ENCODE measurements at regions not wholly inside any gene's neighbourhood (a gene's known extent, or its start where the extent isn't known, plus 50 kb on each side); places are given as distances from the start of the nearest gene placed in this dataset.
"Not testable (repeated sequence)": the region's sequence is repeated elsewhere in the genome, so short reads cannot be mapped to it uniquely, and the experiment has no call there.

- DNase-seq: no peak
These were observed 393.1 kb upstream of the SOX9 start for GRCh38 chr17:71727723-71728122.

DNA sequence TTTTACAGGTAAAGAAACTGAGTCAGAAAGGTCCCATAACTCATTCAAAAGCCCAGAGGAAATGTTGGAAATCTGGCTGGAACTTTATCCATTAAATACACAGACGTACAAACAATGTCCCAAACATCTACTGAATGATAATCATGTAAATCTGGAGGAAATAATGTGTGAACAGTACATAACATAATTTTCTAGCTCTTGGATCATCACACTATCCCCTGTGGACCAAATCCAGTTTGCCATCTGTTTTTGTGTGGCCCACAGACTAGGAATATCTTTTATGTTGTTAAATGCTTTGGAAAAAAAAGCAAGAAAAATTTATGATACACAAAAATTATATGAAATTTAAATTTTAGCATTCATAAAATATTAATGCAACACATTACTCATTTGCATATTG is 389.9 kb upstream of the SOX9 start:
- no peak for DNase-seq

DNA sequence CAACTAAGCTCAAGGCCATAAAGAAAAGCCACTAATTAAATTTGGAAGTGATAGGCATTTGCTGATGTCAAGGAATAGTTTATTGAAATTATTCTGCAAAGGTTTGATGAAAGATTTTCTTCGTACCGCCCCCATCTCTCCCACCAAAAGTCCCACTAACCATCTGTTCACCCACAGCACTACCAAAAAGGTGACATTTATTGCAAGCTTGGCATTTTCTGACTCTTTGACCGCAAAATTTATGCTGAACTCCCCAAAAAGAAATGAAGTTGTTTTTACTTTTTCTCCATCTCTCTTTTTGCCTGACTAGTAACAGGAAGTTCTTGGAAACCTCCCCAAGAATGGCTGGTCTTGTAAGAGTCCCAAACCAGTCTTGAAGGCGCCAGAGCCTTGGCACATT is 384.9 kb upstream of the SOX9 start:
- no peak for DNase-seq

GRCh38 chr17:71740866-71741265 is 380.0 kb upstream of the SOX9 start:
- DNase-seq: peak in 6 of 56 donors; percentile 3 to 4 (median 4)

- no peak for DNase-seq
These were observed 379.0 kb upstream of the SOX9 start for GRCh38 chr17:71741836-71742235.

DNA sequence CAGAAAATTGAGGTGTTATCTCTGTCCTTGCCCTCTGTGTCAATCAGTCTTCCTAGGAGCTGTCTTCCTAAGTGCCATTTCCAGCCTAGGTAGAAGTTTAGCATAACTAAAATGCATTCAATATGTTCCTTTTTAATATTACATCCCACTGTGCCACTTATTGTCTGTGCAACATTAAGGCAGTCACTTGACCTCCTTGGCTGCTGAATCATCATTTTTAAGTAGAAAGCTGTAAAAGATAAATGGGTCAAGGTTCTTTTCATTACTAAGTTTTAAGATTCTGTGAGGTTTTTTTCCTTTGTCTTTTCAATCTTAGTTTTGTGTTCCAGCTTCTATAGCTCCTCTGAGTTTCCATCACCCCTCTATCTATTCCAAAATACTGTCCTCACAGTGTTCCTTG is 371.9 kb upstream of the SOX9 start:
- no peak for DNase-seq

- DNase-seq: no peak
These were observed 367.8 kb upstream of the SOX9 start for GRCh38 chr17:71753070-71753469.

DNA sequence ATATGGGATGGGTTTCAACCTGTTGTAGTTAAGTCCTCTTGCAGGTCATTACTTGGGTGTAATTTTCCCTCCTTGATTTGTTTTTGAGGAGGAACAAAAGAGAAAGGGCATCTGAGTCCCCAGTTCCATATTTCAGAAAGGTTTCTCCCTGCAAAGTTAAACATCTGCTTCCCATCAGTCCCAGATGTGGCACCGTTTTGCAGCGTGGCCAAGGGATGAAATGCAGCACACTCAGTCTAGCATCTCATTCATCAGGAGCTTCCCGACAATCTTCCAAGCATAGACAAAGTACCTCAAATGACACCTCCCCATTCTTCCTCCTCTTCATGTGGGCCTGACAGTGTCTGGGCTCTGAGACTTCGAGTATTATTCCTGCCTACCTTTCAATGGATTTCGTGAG is 363.7 kb upstream of the SOX9 start:
- DNase-seq: no peak

GRCh38 chr17:71757956-71758355 is 362.9 kb upstream of the SOX9 start:
- no peak for DNase-seq

DNA sequence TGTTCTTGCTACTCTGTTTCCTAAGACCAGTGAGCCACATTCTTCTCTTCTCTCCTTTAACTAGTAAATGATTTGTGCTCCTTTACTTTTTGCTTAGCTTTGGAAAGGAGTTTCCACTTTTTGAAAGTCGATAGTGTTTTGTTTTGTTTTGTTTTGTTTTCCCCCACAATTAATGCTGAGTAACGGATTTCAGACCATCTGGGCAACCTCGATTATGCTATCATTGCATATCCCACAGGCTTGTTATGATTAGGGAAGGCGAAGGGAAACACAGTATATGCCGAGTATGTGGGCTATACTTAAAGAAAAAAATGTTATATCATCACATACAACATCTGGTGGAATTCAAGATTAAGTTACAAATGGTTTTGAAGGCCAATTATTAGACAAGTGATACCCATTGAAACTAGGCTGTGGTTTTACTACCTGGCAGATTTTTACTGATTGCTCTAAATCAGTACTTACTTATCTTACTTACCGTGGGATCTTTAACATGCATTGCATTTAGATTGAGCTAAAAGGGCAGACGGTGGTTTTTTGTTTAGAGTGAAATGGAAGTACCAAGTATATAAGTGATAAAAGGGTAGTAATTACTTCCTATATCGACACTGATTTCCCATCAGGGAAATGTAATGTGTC is 361.3 kb upstream of the SOX9 start:
- DNase-seq: no peak

DNA sequence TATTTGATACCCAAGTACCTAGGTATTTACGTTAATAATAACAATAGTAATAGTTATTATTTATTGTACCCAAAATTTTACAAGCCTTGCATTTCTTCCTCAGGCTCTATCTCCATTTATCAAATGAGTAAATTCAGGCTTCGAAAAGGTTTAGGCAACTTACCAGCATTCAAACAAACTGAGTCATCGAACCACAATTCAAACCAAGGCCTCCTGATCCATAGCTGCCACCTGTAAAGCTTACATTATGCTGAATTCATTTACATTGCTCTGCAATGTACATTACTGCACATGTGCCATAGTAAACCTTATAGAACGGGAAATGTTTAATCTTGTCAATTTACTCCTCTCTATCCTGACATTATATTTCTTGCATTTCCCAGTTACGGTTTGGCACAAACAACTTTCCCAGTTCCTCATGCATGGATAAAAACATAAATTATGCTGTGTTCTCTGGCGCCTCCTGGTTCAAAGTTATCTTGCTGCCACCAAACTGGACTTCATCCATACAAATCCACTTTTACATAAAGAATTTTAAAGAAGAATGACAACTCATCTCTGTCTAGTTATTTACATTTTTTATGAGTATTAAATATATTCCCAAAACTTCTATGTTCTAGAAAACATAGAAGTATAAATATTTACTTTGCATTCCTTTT is 360.6 kb upstream of the SOX9 start:
- DNase-seq: no peak

GRCh38 chr17:71762526-71762925 is 358.3 kb upstream of the SOX9 start:
- no peak for DNase-seq

GRCh38 chr17:71764505-71764904 is 356.3 kb upstream of the SOX9 start:
- peak in 4 of 56 donors; percentile 1 to 12 (median 2) for DNase-seq

GRCh38 chr17:71765437-71765836 is 355.4 kb upstream of the SOX9 start:
- DNase-seq: peak in 1 of 56 donors; percentile 2

DNA sequence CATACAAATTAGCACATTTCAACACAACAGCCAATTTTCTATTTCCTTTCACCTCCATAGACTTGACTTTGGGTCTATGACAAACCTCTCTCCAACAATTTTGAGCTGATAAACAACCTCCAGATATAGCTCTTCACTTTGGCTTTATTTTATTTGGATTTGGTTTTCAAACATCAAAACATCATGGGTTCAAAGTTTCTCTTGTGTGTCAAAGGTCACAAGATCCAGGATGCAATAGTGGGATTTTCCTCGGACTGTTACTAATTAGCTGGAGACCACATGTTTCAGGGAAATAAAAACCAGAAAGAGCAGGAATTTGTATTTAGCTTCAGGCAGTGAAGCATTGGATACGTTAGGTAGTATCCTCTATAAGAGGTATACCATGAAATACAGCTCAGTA is 351.0 kb upstream of the SOX9 start:
- DNase-seq: no peak

- DNase-seq: no peak
These were observed 343.7 kb upstream of the SOX9 start for GRCh38 chr17:71777048-71777640.

DNA sequence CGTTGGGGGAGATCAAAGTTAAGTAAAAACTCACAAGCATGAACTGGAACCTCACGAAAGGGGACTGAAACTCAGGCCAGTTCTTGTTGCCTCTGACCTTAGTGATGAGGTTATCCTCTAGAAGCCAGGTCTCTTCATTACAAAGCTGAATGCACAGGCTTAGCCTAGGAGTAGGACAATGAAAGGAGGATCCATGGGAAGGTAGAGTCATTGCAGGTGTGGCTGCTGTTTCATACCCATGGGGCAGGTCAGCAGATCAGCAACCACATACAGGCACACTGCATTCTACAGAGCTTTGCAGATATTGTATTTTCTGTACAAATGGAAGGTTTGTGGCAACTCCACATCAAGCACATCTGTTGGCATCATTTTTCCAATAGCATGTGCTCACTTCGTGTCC is 341.3 kb upstream of the SOX9 start:
- DNase-seq: no peak

DNA sequence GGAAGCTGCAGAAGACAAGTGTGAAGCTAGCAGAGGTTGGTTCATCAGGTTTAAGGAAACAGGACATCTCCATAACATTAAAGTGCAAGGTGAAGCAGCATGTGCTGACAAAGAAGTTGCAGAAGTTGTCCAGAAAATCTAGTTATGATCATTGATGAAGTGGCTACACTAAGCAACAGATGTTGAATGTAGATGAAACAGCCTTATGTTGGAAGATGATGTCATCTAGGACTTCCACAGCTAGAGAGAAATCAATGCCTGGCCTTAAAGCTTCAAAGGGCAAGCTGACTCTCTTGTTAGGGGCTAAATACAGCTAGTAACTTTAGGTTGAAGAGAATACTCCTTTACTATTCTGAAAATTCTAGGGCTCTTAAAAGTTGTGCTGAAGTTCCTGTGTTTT is 340.2 kb upstream of the SOX9 start:
- no peak for DNase-seq

DNA sequence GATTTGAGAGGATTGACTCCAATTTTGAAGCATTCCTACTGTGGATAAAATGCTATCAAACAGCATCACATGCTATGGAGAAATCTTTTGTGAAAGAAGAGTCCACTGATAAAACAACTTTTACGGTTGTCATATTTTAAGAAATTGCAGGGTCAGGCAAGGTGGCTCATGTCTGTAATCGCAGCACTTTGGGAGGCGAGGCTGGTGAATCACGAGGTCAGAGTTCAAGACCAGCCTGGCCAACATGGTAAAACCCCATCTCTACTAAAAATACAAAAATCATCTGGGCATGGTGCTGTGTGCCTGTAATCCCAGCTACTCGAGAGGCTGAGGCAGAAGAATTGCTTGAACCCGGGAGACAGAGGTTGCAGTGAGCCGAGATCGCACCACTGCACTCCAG is 338.8 kb upstream of the SOX9 start:
- DNase-seq: not testable (repeated sequence)

- DNase-seq: no peak
These were observed 330.0 kb upstream of the SOX9 start for GRCh38 chr17:71790791-71791190.

GRCh38 chr17:71791311-71791710 is 329.5 kb upstream of the SOX9 start:
- no peak for DNase-seq

GRCh38 chr17:71792966-71793365 is 327.9 kb upstream of the SOX9 start:
- peak in 1 of 56 donors; percentile 2 for DNase-seq

DNA sequence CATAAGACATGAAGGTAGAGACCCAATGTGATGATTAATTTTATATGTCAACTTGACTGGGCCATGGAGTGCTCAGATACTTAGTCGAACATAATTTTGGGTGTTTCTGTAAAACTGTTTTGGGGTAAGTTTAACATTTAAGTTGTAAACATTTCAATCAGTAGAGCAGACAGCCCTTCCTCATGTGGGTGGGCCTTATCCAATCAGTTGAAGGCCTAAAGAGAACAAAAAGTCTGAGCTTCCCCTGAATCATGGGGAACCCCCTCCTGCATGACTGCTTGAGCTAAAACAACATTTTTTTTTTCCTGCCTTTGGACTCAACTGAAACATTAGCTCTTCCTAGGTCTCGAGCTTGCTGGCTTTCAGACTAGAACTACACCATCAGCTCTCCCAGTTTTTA is 327.3 kb upstream of the SOX9 start:
- no peak for DNase-seq
